Kidney epithelial cell (primary cell): ENCODE measurements at regions not wholly inside any gene's neighbourhood (a gene's known extent, or its start where the extent isn't known, plus 50 kb on each side); places are given as distances from the start of the nearest gene placed in this dataset.

Experiments used
- DNase-seq: peaks from one replicate; pipeline ENCODE4 v3.0.0-alpha.2; 2010; ENCODE audit warnings: low read depth
- H3K27me3 ChIP-seq: 2 replicates; pipeline ENCODE4 v1.6.0; 2011; ENCODE audit warnings: low read length; ENCODE audit not compliant: control insufficient read depth, insufficient read depth
- H3K36me3 ChIP-seq: 2 replicates; pipeline ENCODE4 v1.5.1; 2011; ENCODE audit warnings: low read length; ENCODE audit not compliant: control insufficient read depth, insufficient read depth
- H3K4me3 ChIP-seq: 2 replicates; pipeline ENCODE4 v1.5.1; 2011; ENCODE audit warnings: low read depth, mild to moderate bottlenecking, control low read depth, low read length
- CTCF ChIP-seq: IDR thresholded peaks from 2 replicates; pipeline ENCODE4 v1.5.1; 2011; ENCODE audit warnings: mild to moderate bottlenecking, moderate library complexity, low read length, control low read depth, inconsistent platforms; ENCODE audit not compliant: insufficient read depth, poor library complexity, severe bottlenecking

- TF ChIP-seq CTCF, result no peak
- no peak overlapping the region for H3K4me3 ChIP-seq
- no peak for DNase-seq
- no peaks in the 10 kb centered on the region for H3K27me3 ChIP-seq
- no peaks in the 10 kb centered on the region for H3K36me3 ChIP-seq
These were observed 1560.3 kb downstream of the MRPL39 start for GRCh38 chr21:24046829-24047443.

DNA sequence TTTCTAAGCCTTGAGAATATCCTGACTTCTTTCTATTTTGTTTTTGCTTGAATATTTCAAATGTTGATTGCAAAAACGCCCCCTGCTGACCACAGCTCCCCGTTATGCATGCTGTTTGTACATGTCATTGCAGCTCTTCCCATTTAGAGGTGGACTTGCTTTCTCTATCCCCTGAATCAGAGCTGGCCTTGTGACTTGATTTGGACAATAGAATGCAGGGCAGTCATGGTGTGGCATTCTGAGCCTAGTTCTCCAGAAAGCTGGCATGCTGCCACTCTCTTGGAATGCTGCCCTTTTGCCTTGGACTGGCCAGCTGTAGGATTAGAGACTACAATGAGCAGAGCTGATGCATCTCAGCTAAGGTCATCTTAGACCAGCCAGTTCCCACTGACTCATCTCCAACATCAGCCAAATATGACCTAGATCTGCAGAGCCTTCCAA lies 1561.5 kb downstream of the MRPL39 start:
- H3K27me3 ChIP-seq, result no peaks in the 10 kb centered on the region
- no peaks in the 10 kb centered on the region for H3K36me3 ChIP-seq
- TF ChIP-seq CTCF, result peak; percentile 11
- DNase-seq, result peak; percentile 34
- no peak overlapping the region for H3K4me3 ChIP-seq

- DNase-seq, result no peak
- Histone ChIP-seq H3K36me3 (no peaks in the 10 kb centered on the region), H3K4me3 (no peak overlapping the region), H3K27me3 (no peaks in the 10 kb centered on the region)
- TF ChIP-seq CTCF, result no peak
These were observed 1561.9 kb downstream of the MRPL39 start for GRCh38 chr21:24045373-24045772.

GRCh38 chr21:24042687-24043086 lies 1564.6 kb downstream of the MRPL39 start:
- no peak overlapping the region for H3K4me3 ChIP-seq
- H3K27me3 ChIP-seq, result no peaks in the 10 kb centered on the region
- no peak for TF ChIP-seq CTCF
- H3K36me3 ChIP-seq, result no peaks in the 10 kb centered on the region
- DNase-seq, result no peak

- no peaks in the 10 kb centered on the region for H3K36me3 ChIP-seq
- no peaks in the 10 kb centered on the region for H3K27me3 ChIP-seq
- no peak for TF ChIP-seq CTCF
- no peak for DNase-seq
- no peak overlapping the region for H3K4me3 ChIP-seq
These were observed 1574.5 kb downstream of the MRPL39 start for GRCh38 chr21:24032709-24033232.

DNA sequence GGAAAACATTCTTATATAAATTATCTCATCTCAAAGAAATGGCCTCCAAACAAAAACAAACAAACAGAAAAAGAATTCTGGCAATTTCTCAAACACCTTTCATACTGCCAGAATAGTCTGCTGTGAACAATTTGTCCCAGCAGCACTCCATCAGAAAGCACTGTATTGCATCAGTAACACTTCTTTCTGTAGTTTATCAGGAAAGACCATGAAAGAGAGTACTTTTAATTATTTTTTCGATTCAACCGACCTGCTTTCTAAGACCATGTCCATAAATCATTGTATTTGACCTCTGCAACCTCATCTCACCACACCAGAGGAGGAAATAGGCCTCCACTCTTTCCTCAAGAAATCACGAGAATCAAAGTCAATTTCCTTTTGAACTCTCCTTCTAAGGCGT lies 1579.9 kb downstream of the MRPL39 start:
- H3K4me3 ChIP-seq, result no peak overlapping the region
- no peaks in the 10 kb centered on the region for H3K27me3 ChIP-seq
- TF ChIP-seq CTCF, result no peak
- no peaks in the 10 kb centered on the region for H3K36me3 ChIP-seq
- no peak for DNase-seq
